ENCODE measurements at regions not wholly inside any gene's neighbourhood (a gene's known extent, or its start where the extent isn't known, plus 50 kb on each side); places are given as distances from the start of the nearest gene placed in this dataset.

GRCh38 chrX:39516427-39516841 lies 581.3 kb downstream of the BCOR start:
- H3K4me1 ChIP-seq (ENCODE audit: insufficient read depth, low read length) = no peaks in the 10 kb centered on the region
- H2BK20ac ChIP-seq (ENCODE audit: low read depth, low read length, poor library complexity, severe bottlenecking) = no peak overlapping the region
- no peak overlapping the region for H3K27ac ChIP-seq (ENCODE audit: insufficient read length, low read depth, low read length)
- no peak overlapping the region for H2BK120ac ChIP-seq (ENCODE audit: low read depth, low read length, poor library complexity, severe bottlenecking)
- Mint-ChIP-seq H3K4me3 (no peak overlapping the region), H3K4me1 (peaks cover 10 to 45% of the 10 kb centered on the region in 2 experiments), H3K27me3 (ENCODE audit: low read depth) (peaks cover 3% of the 10 kb centered on the region), H3K27ac (peak overlapping the region in 1 of 3 experiments; percentile 71; a peak in 1 of 7 replicates), H3K36me3 (ENCODE audit: insufficient read depth in 1 of 3, low read depth in 3 of 3) (peaks cover 0 to 3% (median 0%) of the 10 kb centered on the region in 3 experiments; a peak in 1 of 7 replicates), H3K9me3 (peaks cover 61 to 69% of the 10 kb centered on the region in 2 experiments)
- H3K23ac ChIP-seq (ENCODE audit: insufficient read length, low read depth, low read length) = no peak overlapping the region
- no peak for DNase-seq
- no peaks in the 10 kb centered on the region for H3K27me3 ChIP-seq (ENCODE audit: insufficient read depth, low read length)
- H3T11ph ChIP-seq (ENCODE audit: low read length) = no peak overlapping the region
- no peak overlapping the region for H4K8ac ChIP-seq (replicated peaks; ENCODE audit: insufficient read length, low read depth, low read length)
- no peak overlapping the region for H2AFZ ChIP-seq (ENCODE audit: low read length)
- no peak for TF ChIP-seq CTCF (conservative IDR thresholded peaks at IDR 0.05)
- H3K4me2 ChIP-seq (ENCODE audit: insufficient read depth, insufficient read length, low read length) = no peak overlapping the region
- no peak overlapping the region for H3K4ac ChIP-seq (ENCODE audit: low read depth, low read length)
- H4K91ac ChIP-seq (ENCODE audit: insufficient read length, low read depth, low read length) = no peak overlapping the region
- H3K14ac ChIP-seq (ENCODE audit: insufficient read depth, low read length) = no peak overlapping the region
- H4K20me1 ChIP-seq (ENCODE audit: control insufficient read depth, insufficient read depth, insufficient read length) = no peaks in the 10 kb centered on the region
- H2BK12ac ChIP-seq (ENCODE audit: insufficient read length, low read depth, low read length) = no peak overlapping the region
- no peaks in the 10 kb centered on the region for H3K23me2 ChIP-seq (ENCODE audit: insufficient read length, low read depth, low read length, poor library complexity, severe bottlenecking)
- no peak overlapping the region for H3K9ac ChIP-seq (ENCODE audit: extremely low read depth, insufficient read length, low read length)
- WGBS (ENCODE audit: extremely low coverage, insufficient read length, low lambda C conversion rate) = no CpG with 5 or more reads among the region's 17 CpGs
- no peak overlapping the region for H2AK5ac ChIP-seq (ENCODE audit: insufficient read length, low read length)
- H2BK15ac ChIP-seq (ENCODE audit: low read depth, low read length) = no peak overlapping the region
- no peak overlapping the region for H2BK5ac ChIP-seq (ENCODE audit: insufficient read length, low read length)
- H3K18ac ChIP-seq (ENCODE audit: insufficient read length, low read depth, low read length) = no peak overlapping the region
- no peak overlapping the region for H4K5ac ChIP-seq (ENCODE audit: insufficient read length, low read depth, low read length)
- no peaks in the 10 kb centered on the region for H3K9me3 ChIP-seq (ENCODE audit: control insufficient read depth, low read depth, low read length)
- no peaks in the 10 kb centered on the region for H3K79me1 ChIP-seq (ENCODE audit: insufficient read depth, low read depth, low read length, poor library complexity, severe bottlenecking)
- no peaks in the 10 kb centered on the region for H3K79me2 ChIP-seq (ENCODE audit: insufficient read depth, low read length)
- no peak overlapping the region for H3K56ac ChIP-seq (ENCODE audit: insufficient read length, low read depth, low read length)

Data from H9 (cell line).